Natural killer cell (primary cell): ENCODE measurements at regions not wholly inside any gene's neighbourhood (a gene's known extent, or its start where the extent isn't known, plus 50 kb on each side); places are given as distances from the start of the nearest gene placed in this dataset.

Source experiments
- ATAC-seq, 3 donors: fragments of 150-1000 bp in 2 of 3; fragments of 200-7000 bp in 1 of 3; cut with Tn5 transposase; 1 replicate in 1 of 3; 2 replicates in 2 of 3; pipeline ENCODE4 v1.10.0; 2021; ENCODE audit warnings: mild to moderate bottlenecking in 2 of 3, moderate library complexity in 2 of 3
- DNase-seq, 2 donors: peaks; one replicate each; pipeline versions ENCODE4 v3.0.0 to v3.0.0-alpha.2; 2013 to 2021; ENCODE audit warnings: mixed read lengths in 1 of 2
- H3K27ac ChIP-seq: one replicate; pipeline ENCODE4 v1.5.1; 2013; ENCODE audit warnings: mild to moderate bottlenecking, low read length
- H3K27me3 ChIP-seq: one replicate; pipeline ENCODE4 v1.6.1; 2013; ENCODE audit warnings: low read length; ENCODE audit not compliant: control insufficient read depth, insufficient read depth
- H3K36me3 ChIP-seq: one replicate; pipeline ENCODE4 v1.6.1; 2013; ENCODE audit warnings: low read length; ENCODE audit not compliant: control insufficient read depth, insufficient read depth
- H3K4me1 ChIP-seq: one replicate; pipeline ENCODE4 v1.6.1; 2013; ENCODE audit warnings: low read length; ENCODE audit not compliant: control insufficient read depth, insufficient read depth
- H3K4me3 ChIP-seq: one replicate; pipeline ENCODE4 v1.5.1; 2013; ENCODE audit warnings: low read length
- H3K9me3 ChIP-seq: one replicate; pipeline ENCODE4 v1.6.1; 2013; ENCODE audit warnings: low read length; ENCODE audit not compliant: control insufficient read depth, insufficient read depth
- H3K27ac Mint-ChIP-seq, 2 donors: one replicate each; pipeline ENCODE4 v1.8.0; 2022; ENCODE audit warnings: mild to moderate bottlenecking in 2 of 2, mixed read lengths in 2 of 2, moderate library complexity in 1 of 2
- H3K27me3 Mint-ChIP-seq, 2 donors: one replicate each; pipeline ENCODE4 v1.8.0; 2022; ENCODE audit warnings: low read depth in 2 of 2, mixed read lengths in 2 of 2
- H3K36me3 Mint-ChIP-seq: one replicate; pipeline ENCODE4 v1.8.0; 2022; ENCODE audit warnings: mixed read lengths
- H3K4me1 Mint-ChIP-seq, 2 donors: one replicate each; pipeline ENCODE4 v1.8.0; 2022; ENCODE audit warnings: mixed read lengths in 2 of 2
- H3K4me3 Mint-ChIP-seq: one replicate; pipeline ENCODE4 v1.8.0; 2022; ENCODE audit warnings: mild to moderate bottlenecking, moderate library complexity, mixed read lengths
- H3K9me3 Mint-ChIP-seq, 2 donors: one replicate each; pipeline ENCODE4 v1.8.0; 2022; ENCODE audit warnings: mixed read lengths in 2 of 2
- WGBS: methylation state at CpG from one replicate; pipeline ENCODE4 v1.1.7; 2013; ENCODE audit warnings: missing lambda C conversion rate; ENCODE audit not compliant: insufficient coverage; 5-methylcytosine and 5-hydroxymethylcytosine counted together
- intact Hi-C: fragments of 100-400 bp; cut with micrococcal nuclease; formaldehyde crosslinking; loops from one replicate; pipeline ENCODE4 v1.14.2; 2022
- TF ChIP-seq, protein P1 (sequence below): fragments of 200-600 bp; IDR thresholded peaks from one replicate; pipeline ENCODE4 v1.8.0; 2022; ENCODE audit warnings: antibody characterized with exemption

DNA sequence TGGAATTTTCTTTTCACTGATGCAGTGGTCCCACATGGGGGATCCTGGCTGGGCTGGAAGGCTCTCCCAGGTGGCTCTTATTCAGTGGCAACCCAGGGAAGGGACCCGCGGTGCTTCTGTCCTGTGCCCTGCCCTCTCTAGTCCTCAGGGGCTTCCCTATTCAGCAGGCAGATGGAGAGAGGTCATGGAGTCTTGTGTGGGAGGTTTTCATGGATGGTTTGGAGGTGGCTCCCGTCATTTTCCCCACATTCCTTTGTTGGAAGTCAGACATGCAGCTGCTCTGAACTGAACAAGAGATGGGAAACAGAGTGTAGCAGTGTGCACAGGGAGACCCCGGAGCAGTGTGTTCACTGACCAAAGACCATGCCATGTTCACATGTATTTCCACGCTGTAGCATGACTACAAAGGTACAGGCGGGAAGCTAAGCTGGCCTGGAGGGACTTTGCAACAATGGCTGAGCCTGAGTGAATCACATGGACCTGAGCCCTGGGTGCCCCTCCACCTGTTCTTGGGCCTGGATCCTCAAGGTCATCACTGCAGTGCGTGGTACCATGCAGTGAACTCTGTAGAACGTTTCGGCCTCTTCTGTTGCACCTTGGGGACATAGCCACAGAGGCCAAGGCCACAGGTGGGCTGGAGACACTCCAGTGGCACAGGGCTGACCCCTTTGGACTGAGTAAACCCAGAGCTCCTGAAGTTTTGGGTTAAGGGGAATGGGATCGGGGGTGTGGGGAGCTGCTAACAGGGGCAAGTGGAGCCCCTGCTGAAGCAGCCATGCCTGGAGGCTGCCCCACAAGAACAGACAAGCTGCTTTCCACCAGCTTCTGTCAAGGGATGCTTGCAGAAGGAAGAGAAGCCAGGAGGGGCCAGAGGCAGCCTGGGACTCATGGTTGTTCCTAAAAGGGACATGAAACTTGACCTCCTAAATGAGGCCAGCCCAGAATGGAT lies 123.0 kb downstream of the ASB7 start:
- Histone ChIP-seq H3K27me3 (no peaks in the 10 kb centered on the region), H3K4me3 (no peak overlapping the region), H3K9me3 (no peaks in the 10 kb centered on the region), H3K27ac (no peak overlapping the region), H3K4me1 (no peaks in the 10 kb centered on the region), H3K36me3 (no peaks in the 10 kb centered on the region)
- Mint-ChIP-seq H3K4me3 (no peak overlapping the region), H3K27me3 (peaks cover 5 to 10% of the 10 kb centered on the region in 2 donors), H3K4me1 (no peaks in the 10 kb centered on the region), H3K9me3 (no peaks in the 10 kb centered on the region), H3K27ac (no peak overlapping the region), H3K36me3 (no peaks in the 10 kb centered on the region)
- ATAC-seq, result no peak
- TF ChIP-seq, protein P1, sequence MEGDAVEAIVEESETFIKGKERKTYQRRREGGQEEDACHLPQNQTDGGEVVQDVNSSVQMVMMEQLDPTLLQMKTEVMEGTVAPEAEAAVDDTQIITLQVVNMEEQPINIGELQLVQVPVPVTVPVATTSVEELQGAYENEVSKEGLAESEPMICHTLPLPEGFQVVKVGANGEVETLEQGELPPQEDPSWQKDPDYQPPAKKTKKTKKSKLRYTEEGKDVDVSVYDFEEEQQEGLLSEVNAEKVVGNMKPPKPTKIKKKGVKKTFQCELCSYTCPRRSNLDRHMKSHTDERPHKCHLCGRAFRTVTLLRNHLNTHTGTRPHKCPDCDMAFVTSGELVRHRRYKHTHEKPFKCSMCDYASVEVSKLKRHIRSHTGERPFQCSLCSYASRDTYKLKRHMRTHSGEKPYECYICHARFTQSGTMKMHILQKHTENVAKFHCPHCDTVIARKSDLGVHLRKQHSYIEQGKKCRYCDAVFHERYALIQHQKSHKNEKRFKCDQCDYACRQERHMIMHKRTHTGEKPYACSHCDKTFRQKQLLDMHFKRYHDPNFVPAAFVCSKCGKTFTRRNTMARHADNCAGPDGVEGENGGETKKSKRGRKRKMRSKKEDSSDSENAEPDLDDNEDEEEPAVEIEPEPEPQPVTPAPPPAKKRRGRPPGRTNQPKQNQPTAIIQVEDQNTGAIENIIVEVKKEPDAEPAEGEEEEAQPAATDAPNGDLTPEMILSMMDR, result no peak
- no peak for DNase-seq
- intact Hi-C loops, result no loop called here
- WGBS, result 89% methylated on average over 10 of the region's 10 CpGs

DNA sequence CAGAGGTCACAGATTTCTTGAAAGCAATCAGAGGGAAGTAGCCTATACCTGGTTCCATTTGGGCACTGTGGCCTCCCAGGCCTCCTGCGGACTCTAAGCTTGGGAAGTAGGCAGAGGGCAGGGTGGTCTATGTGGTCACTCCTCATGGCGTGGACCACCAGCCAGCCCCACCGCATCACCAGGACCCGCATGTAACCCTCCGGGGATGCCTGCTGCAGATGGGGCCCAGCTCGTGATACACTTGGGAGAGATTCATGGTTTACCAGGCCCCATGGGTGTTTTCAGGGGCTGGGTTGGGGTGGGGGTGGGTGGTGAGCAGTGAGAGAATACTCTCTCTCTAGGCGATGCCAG lies 123.7 kb downstream of the ASB7 start:
- Histone ChIP-seq H3K4me3 (no peak overlapping the region), H3K27ac (no peak overlapping the region), H3K4me1 (no peaks in the 10 kb centered on the region), H3K9me3 (no peaks in the 10 kb centered on the region), H3K36me3 (no peaks in the 10 kb centered on the region), H3K27me3 (no peaks in the 10 kb centered on the region)
- H3K9me3 Mint-ChIP-seq, result no peaks in the 10 kb centered on the region
- ATAC-seq, result no peak
- no peak for DNase-seq
- H3K4me3 Mint-ChIP-seq, result no peak overlapping the region
- no peaks in the 10 kb centered on the region for H3K4me1 Mint-ChIP-seq
- H3K27me3 Mint-ChIP-seq, result peaks cover 5 to 10% of the 10 kb centered on the region in 2 donors
- no peak overlapping the region for H3K27ac Mint-ChIP-seq
- TF ChIP-seq, protein P1, result no peak
- H3K36me3 Mint-ChIP-seq, result no peaks in the 10 kb centered on the region
- intact Hi-C loops, result no loop called here
- 83% methylated on average over 7 of the region's 7 CpGs for WGBS

DNA sequence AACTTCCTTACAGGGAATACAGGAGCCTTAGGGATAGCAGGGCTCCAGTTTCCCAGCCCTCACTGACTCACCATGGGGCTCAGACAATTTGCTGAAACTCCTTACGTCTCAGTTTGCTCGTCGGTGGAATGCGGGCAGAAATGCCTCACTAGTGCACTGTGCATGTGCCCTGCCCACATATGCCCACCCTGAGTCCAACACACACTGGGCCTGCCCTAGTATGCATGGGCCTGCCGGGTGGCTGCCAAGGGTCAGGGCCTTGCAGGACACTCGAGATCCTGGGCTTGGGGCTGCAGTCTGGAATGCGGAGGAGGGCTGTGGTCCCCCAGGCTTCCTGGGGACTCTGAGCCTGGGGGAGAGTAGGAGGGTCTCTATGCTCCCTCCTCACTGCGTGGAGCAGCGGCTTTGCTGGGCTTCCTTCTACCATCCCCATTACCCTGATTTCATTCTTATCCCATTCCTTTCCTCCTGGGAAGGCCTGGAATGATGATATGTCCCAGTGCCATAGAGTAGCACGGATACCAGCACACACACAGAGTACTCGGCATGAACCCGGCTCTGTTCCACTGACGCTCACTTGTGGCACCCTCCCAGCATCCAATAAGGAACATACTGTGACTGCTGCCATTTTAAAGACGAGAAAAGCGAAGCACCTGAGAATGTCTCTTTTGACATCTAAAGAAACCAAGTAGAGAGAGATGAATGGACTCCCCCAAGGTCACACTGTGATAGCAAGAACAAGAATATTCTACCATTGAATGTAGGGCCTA lies 124.2 kb downstream of the ASB7 start:
- H3K4me3 ChIP-seq, result no peak overlapping the region
- Mint-ChIP-seq H3K27me3 (peaks cover 5 to 10% of the 10 kb centered on the region in 2 donors), H3K36me3 (no peaks in the 10 kb centered on the region), H3K9me3 (no peaks in the 10 kb centered on the region), H3K27ac (no peak overlapping the region), H3K4me3 (no peak overlapping the region), H3K4me1 (no peaks in the 10 kb centered on the region)
- no peaks in the 10 kb centered on the region for H3K4me1 ChIP-seq
- intact Hi-C loops, result no loop called here
- no peaks in the 10 kb centered on the region for H3K9me3 ChIP-seq
- TF ChIP-seq, protein P1, result no peak
- H3K27ac ChIP-seq, result no peak overlapping the region
- DNase-seq, result no peak
- no peak for ATAC-seq
- 96% methylated on average over 15 of the region's 15 CpGs for WGBS
- no peaks in the 10 kb centered on the region for H3K36me3 ChIP-seq
- no peaks in the 10 kb centered on the region for H3K27me3 ChIP-seq
